Jurkat, Clone E6-1 (cell line): ENCODE measurements at regions not wholly inside any gene's neighbourhood (a gene's known extent, or its start where the extent isn't known, plus 50 kb on each side); places are given as distances from the start of the nearest gene placed in this dataset.
"Not testable (repeated sequence)": the region's sequence is repeated elsewhere in the genome, so short reads cannot be mapped to it uniquely, and the experiment has no call there.

ENCODE experiments used
- DNase-seq: peaks from one replicate; pipeline ENCODE4 v3.0.0-alpha.2; 2011; ENCODE audit warnings: low read depth, low spot score
- H3K4me3 ChIP-seq: 2 replicates; pipeline ENCODE4 v1.5.1; 2011; ENCODE audit warnings: mild to moderate bottlenecking, low read length, control low read depth, moderate library complexity

DNA sequence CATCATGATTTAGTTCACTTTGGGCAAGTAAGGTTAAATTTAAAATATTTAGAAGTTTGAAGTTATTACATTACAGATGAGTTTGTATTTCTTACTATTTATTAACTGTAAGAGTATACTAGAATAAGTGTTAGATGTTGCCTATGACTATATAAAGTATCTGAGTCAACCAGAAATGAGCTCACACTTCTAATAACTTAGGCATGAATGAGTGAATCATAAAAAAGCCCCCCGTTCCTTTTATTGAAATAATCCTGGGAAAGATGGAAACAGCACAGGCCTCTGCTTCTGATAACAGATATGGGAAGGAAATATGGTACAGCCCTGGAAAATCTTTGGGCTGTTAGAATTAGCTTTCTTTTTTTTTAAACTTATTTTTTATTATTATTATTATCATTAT lies 66.6 kb upstream of the TGFBR2 start:
- no peak for DNase-seq

DNA sequence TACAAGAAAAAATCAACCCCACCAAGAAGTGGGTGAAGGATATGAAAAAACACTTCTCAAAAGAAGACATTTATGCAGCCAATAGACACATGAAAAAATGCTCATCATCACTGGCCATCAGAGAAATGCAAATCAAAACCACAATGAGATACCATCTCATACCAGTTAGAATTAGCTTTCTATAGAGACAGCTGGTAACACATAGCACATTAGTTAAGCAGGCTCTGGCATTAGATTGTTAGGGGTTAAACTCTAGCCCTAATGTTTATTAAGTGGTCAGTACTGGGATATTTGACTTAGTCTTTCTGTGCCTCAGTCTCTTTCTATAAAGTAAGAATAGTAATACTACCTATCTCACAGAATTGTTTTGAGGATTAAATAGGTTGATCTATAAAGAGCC lies 65.2 kb upstream of the TGFBR2 start:
- not testable (repeated sequence) for H3K4me3 ChIP-seq, DNase-seq

More for the DNA sequence above, 66.6 kb upstream of the TGFBR2 start:
- H3K4me3 ChIP-seq: no peak overlapping the region

DNA sequence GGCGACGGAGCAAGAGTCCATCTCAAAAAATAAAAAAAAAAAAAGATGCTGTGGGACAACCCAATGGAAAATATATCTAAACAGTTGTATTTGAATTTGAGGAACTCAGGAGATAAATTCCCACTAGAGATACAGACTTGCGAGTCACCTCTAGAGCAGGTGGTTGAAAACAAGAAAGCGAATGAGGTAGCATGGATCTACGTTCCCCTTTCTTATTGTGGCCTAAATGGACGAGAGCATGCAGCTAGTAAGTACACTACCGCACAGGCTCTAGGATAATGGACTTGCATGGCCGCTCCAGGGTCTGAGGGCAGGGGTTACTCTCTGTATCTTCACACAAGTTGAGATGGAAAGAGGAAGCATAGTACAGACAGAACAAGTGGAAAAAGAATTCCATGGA lies 63.5 kb upstream of the TGFBR2 start:
- DNase-seq: no peak
- no peak overlapping the region for H3K4me3 ChIP-seq

DNA sequence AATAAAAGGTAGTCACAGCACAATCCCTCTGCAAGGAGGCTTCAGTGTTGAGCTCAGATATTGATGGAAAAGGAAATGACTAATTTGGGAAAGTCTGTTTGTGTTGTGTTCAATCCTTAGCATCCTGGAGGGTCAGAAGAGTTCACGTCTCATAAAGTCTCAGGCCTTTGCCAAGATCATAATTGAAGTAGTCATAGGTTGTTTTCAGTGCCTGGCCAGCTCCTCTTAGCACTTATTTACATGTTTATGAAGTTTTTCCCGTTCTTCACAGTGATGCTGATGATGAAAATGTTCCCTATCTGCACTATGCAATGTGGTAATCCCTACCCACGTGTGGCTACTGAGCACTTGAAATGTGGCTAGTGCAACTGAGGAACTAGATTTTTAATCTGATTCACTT lies 61.6 kb upstream of the TGFBR2 start:
- DNase-seq: no peak
- no peak overlapping the region for H3K4me3 ChIP-seq

DNA sequence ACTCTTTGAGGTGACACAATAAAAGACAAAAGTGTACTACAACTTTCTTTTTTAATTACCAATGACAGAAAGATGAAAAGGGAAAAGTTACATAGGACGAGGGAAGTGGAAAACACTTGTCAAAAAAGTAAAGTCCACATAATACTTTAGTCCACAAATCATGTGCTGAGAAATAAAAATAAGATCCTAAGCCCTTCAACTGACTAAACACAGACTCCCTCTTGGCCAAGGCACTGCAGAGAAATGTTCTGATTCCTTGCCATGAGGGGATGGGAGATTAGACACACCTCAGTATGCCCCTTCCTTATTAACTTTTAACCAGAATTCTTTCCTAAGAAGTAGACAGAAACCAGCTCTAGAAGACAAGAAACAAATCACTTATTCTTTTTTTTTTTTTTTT lies 59.5 kb upstream of the TGFBR2 start:
- no peak for DNase-seq

DNA sequence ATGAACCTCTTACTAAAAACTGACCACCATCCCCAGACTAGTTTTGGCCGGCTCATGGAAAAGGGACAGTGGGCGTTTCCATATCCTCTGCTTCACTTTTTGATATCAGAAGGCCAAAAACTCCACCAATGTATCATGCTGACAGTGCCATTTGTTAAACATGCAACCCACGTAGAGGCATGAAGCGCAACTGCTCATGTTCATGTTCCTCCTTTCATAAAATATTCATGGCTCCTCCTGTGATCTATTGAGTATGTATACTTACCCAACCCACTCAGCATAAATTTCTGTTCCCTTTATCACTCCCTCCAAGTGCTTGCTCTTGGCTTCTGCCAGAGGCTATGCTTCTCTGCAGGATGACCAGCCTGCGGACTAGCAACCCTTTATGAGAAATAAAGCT lies 58.7 kb upstream of the TGFBR2 start:
- no peak overlapping the region for H3K4me3 ChIP-seq
- no peak for DNase-seq

More for the DNA sequence above, 59.5 kb upstream of the TGFBR2 start:
- no peak overlapping the region for H3K4me3 ChIP-seq

DNA sequence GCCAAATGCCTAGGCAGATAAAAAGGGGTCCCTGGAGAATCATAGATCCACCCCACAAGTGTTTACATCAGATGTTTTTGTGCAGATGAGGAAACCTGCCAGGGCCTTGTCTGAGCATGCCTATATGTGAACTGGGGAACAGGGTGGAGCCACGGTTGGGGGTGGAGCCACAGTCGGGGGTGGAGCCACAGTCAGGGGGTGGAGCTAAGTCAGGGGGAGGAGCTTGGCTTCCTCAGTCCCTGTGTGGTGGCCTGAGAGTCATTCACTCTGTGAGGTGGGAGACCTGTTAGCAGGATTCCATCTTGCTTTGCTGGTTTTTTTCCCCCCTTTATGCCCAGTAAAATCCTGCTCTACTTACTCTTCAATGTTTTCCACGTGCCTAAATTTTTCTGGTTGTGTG lies 57.8 kb upstream of the TGFBR2 start:
- DNase-seq: no peak
- H3K4me3 ChIP-seq: no peak overlapping the region

DNA sequence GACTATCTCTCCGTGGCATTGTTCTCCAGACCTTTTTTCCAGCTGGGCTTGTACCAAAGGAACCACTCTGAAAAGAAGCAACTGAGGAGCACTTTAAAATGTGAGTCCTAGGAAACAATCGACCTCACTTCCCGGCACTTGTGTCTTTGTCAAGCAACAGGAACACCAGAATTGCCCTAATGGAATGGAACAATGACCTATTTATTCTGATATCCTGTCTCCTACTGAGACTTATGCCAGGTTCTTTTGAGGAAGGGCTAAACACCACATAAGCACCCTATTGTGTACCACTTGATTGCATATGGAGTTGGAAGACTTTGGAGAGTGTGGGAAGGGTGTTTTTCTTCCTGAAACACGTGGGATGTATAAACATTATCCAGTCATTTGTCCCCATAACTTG lies 56.8 kb upstream of the TGFBR2 start:
- no peak for DNase-seq

DNA sequence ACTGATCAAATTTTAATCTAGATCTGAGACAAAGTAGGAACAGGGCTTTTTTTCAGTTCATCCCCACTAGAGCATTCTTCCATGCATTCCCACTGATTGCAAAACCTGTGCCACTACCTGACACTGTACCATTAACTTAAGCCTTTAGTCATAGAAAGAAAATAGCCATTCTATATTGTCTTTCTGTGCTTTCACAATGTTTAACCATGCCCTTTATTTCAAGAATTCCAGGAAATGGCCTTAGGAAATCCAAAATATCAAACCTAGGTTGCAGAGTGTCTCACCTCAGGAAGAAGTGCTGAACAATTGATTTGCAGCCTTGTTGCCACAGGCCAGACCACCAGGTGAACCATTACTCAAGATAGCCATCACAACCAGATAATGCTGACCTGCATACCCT lies 56.2 kb upstream of the TGFBR2 start:
- DNase-seq: no peak
- H3K4me3 ChIP-seq: no peak overlapping the region

More for the DNA sequence above, 56.8 kb upstream of the TGFBR2 start:
- H3K4me3 ChIP-seq: no peak overlapping the region

DNA sequence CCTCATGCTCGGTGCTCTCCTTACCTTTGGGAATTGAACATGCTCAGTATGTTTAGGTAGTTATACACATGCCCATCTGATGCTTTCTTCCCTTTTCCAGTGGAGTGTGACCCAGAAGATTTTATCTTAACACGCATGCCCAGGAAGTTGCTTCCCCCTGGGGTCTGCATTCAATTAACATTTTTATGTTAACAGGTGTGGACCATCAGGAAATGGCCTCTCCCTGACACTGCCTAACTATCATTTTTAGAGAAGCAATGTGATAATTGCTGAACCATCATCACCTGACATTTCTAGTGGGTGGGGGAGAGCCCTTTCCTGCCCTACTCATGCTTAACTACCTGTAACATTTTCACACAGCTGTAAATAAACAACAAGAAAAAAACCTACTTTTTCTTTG lies 55.1 kb upstream of the TGFBR2 start:
- DNase-seq: no peak
- H3K4me3 ChIP-seq: no peak overlapping the region

DNA sequence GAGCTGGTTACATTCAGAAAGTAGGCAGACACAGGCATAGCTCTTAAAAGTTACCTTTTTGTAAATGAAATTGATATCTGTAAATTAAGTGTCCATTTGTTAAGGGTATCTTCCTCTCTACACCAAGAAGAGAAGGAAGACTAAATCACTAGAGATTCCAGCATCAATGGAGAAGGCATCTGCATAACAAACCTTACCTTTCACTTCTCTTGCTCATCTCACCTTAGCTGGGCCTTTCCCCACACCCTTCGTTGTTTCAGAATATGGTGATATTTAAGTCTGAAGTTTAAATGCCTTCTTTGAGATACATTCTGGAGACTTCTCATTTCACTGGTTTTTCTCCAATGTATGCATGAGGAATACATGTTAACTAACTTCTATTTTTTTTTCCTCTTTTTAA lies 54.5 kb upstream of the TGFBR2 start:
- no peak overlapping the region for H3K4me3 ChIP-seq
- DNase-seq: no peak

DNA sequence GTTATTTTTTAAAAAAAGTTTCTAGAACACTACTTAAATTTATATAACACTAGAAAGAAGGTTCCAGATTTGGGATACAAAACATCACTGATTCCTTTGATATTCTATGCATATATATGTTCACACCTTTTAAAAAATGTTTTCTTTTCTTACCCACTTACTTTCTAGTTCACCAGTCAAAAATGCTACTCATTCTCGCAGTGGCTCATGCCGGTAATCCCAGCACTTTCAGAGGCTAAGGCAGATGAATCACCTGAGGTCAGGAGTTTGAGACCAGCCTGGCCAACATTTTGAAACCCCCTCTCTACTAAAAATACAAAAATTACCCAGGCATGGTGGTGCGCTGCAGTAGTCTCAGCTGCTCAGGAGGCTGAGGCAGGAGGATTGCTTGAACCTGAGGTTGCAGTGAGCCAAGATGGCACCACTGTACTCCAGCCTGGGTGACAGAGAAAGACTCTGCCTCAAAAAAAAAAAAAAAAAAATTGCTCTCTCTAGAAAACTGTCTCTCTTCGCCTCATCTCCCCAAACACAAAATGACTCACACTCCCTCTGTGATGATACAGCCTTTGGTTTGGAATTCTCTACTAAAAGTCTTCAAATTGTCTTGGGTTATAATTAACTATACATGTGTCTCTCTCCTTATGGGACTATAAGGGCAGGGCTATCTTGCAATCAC lies 52.6 kb upstream of the TGFBR2 start:
- no peak for DNase-seq

DNA sequence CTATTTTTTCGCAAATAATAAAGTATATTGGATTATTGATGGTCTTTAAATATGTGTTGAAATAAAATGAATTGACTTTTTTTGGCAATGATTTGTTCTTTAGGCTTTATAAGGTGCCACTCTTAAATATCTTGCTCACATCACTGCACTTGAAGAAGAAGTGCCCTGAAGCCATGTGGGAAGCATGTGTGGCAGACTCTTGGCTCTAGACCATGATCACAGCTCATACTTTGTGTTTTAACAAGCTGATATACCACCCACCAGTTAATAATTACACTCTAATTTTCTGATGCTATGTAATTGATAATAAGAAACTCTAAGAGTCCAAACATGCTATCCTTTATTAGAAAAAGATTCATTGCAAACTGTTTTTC lies 52.1 kb upstream of the TGFBR2 start:
- DNase-seq: no peak
- H3K4me3 ChIP-seq: no peak overlapping the region

More for the DNA sequence above, 52.6 kb upstream of the TGFBR2 start:
- H3K4me3 ChIP-seq: no peak overlapping the region

DNA sequence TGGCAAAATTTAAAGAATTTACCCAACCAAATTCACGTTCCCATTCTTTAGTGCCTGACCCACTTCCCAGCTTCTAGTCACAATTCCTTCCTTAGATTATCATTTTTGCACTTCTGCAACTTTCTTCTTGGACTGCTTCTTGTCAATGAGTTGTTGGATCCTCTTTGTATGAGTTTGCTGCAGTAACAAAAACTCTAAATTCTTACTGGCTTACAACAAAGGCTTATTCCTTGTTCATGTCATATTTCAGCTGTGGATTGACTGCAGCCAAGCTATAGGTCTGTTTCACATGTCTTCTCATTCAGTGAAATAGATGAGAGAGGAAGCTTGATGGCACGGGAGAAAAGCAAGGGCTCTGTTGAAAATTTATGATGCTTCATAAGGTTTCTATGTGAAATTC lies 50.4 kb upstream of the TGFBR2 start:
- DNase-seq: no peak
- no peak overlapping the region for H3K4me3 ChIP-seq
